Fibroblast of skin of right biceps (primary cell): ENCODE measurements at regions not wholly inside any gene's neighbourhood (a gene's known extent, or its start where the extent isn't known, plus 50 kb on each side); places are given as distances from the start of the nearest gene placed in this dataset.
"Not testable (repeated sequence)": the region's sequence is repeated elsewhere in the genome, so short reads cannot be mapped to it uniquely, and the experiment has no call there.

ENCODE experiments used
- DNase-seq: peaks from one replicate; pipeline ENCODE4 v3.0.0-alpha.2; 2013

GRCh38 chr2:8103085-8103708 is 578.7 kb upstream of the ID2 start:
- peak; percentile 58 for DNase-seq

- DNase-seq: no peak
Measured at GRCh38 chr2:8107150-8107549, 574.7 kb upstream of the ID2 start.

GRCh38 chr2:8107621-8108378 is 574.1 kb upstream of the ID2 start:
- DNase-seq: no peak

- DNase-seq: no peak
Measured at GRCh38 chr2:8110716-8111115, 571.1 kb upstream of the ID2 start.

DNA sequence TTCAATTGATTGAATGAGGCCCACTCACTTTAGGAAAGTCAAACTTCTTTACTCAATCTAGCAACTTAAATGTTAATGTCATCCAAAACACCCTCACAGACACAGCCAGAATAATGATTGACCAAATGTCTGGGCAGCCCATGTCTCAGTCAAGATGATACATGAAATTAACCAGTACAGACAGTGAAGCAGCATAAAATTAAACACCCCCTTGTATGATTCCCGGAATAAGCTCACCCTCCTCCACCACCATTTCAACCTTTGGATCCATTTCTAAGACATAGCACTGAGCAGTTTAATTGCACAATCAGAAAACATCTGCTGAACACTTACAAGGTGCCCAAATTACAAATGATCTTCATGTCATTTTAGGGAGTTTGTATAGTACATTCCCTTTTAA is 570.7 kb upstream of the ID2 start:
- no peak for DNase-seq

DNA sequence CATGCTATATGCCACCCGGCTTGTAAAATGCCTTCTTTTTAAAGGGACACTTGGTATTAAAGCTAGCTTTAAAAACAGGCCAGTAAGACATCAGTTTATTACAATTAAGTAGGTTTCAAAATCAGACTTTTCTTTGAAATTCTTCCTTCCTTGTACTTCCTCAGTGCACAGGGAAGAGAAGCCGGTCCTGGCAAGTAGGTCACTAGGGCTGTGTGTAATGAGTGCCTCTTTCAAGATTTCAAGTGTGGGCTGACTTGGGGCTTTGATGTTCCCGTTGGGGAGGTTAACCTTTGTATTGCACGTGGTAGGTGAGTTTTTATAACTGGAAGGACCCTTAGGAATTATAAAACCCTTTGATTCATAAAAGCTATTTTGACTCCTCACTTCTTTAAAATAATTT is 566.4 kb upstream of the ID2 start:
- no peak for DNase-seq

DNA sequence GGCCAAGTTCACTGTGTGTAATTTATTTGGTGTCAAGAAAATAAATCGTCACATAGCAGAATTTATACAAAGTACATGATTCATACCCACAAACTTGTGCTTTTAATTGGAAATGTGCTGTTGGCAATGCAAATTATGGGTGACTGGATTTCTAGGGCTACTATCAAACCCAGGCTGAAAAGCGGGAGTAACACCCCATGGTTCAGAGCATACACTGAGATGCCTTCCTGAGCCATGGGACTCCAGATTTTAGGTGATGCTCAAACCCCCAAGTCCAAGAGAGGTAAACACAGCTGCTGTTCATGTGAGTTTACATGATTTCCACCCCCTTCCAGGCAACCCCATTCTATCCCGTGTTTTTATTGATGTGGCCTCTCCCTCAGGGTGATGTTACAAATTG is 565.9 kb upstream of the ID2 start:
- DNase-seq: peak; percentile 88

DNA sequence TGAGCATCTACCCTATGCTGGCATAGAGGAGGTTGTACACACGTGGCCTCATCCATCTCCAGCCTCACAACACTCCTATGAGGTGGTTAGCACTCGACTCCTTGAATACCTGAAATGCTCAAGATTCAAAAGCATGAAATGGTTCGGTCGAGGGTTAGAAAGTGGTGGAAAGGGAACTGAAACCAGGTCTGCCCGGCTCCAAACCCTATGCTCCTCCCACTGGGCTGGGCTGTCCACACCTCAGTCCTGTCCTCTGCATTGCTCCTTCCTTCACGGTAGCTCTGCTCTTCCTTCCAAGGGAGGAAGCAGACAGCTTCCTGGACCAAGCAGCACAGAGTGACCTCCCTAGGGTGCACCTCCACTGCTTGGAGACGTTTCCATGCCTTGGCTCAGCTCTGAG is 565.2 kb upstream of the ID2 start:
- no peak for DNase-seq

DNA sequence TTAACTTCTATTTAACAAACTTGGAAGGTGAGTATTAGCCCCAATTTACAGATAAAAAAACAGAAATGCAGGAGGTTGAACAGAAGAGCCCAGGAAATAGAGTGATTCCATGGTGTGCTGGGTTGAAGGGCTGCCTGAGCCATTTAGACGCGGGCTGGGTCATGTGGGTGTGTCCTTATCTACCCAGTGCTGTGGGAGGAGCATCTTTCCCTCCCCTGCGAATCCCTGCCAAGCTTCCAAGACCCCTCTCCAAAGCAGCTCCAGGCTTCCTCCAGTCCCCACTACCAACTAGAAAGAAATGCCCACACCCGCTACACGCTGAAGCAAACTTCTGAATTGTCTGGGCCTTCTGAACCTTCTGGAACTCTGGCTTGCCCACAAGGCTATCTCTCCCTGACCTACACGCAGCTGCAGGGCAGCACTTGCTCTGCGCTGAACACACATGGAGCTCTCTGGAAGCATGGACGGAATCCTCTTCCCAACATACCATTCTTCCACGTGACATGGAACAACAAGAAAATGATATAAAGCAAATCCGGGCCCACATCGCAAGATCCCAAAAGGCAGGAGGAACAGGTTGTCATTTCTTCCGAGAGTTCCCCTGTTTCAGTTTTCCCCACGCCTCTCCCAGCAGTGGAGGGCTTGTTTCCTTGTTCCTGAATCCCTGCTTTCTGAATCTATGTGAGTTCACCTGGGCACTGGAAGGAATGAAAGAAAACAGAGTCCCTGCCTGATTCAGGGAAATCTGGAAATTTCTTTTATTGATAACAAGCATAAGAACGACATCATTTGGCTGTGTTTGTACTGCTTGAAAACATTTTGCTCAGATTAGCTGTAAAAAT is 562.7 kb upstream of the ID2 start:
- DNase-seq: no peak

DNA sequence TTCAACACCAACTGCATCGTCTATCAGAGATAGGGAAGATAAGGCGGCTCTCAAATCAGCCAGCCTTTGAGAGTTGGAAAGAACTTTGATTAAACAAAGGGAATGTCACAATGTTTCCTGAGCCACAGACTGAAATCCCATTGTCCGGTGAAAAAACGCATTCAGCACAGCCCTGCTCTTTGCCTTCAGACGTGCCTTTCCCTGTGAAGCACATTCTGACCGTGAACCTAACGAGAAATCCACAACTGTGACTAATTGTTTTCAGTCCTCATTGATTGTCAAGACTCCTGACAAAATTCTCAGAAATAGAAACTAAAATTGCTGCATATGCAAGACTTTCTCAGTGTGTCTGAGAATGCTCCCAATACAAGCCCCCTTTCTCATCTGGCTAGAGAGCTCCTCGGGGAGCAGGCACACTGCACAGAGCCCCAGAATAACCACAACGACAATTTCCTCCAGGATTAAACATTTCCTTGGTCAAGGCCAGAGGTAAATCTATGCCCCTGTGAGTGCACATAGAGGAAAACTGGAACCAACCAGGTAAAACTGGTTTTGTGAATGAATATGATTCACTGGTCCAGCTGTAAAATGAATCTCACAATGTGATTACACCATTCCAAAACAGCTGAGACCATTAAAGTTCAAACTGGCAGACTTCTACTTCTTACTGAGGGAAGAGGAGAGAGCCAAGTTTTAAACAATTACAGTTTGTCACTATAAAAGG is 561.9 kb upstream of the ID2 start:
- DNase-seq: peak; percentile 73

DNA sequence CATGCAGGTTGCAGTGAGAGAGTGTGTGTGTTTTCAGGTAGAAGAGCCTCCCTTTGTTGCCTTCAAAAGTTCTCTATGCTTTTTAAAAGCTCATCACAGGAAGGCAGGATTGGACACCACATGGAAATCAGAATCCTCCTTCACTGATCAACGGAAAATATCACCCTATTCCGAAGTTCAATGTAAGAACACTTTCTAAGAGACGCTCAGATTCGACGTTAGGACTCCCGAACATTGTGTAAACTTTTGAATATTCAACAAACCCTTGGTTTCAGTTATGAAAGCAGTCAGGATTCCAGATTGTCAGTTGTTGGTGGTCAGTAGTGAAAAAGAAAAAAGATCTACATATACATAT is 561.4 kb upstream of the ID2 start:
- DNase-seq: no peak

GRCh38 chr2:8121022-8121825 is 560.6 kb upstream of the ID2 start:
- peak; percentile 89 for DNase-seq

DNA sequence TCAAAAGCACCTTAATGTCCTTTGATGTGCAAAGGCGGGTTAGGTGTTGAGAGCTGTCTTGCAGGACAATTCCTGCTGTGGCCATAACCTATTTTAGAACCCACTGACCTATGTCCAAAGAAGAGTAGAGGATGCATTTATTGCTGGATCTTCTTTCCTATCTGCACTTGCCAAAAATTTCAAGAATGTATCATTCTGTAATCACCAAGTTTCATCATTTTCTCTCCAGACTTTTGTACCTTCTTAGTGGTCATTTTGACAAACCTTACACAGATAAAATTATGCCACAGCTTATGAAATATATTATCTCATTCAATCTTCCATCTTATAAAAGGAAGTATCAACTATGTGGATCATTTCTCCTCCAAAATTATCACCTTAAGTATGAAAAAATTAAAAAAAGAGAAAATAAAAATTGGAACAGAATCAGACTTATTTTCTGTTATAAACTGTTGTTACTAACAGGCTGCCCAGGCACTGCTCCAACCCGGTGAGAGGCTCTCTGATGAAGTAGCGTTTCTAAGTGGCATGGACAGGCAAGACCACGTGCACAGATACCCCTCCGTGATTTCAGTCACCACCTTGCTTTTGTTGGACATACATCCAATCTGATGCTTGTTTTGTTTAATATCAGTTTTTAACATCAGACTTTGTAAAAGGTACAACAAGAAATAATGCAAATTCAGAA is 559.9 kb upstream of the ID2 start:
- peak; percentile 57 for DNase-seq

GRCh38 chr2:8122520-8122919 is 559.3 kb upstream of the ID2 start:
- DNase-seq: no peak

- DNase-seq: no peak
Measured at GRCh38 chr2:8123464-8123863, 558.4 kb upstream of the ID2 start.

DNA sequence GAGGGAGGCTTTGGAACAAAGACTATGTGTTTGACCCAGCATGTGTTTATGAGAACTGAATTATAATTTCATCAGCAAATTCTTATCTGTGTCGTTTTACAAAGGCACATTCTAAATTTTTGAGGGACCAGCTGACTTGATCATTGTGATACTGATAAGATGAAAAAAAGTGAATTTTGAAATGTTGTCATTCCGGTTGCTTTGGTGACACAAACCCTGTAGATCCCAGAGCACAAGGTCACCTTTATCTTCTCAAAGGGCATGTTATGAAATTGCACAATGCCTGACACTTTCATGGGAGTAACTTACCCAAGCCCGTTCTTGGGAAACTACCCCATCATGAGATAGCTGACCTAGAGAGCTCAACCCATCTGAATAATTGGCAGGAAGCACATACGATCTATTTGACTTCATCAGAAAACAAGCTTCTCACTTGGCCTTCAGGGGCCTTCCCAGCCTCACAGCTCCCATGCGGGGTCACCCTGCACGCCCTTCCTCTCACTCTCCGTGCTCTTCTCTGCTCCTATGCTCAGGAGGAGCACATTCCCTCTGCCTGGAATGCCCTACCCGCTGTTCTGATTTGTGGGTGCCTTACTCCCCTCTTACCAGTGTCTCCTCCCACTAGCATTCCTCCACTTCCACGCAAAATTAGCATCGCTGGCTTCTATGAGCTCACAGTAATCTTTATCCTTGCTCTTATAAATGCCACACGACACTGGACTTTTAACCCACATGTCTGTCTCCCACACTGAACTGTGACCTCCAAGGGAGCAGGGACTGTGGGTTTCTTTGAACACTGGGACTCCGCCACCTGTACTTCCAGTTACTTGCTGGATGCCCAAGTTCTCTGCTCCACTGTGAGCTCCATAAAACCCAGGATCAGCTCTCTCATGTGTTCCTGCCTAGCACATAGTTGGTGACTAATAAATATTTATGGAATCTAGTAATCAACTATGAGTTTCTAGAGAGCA is 555.8 kb upstream of the ID2 start:
- DNase-seq: peak; percentile 55

GRCh38 chr2:8126783-8127182 is 555.1 kb upstream of the ID2 start:
- DNase-seq: no peak

- DNase-seq: not testable (repeated sequence)
Measured at GRCh38 chr2:8131423-8131822, 550.4 kb upstream of the ID2 start.

GRCh38 chr2:8132351-8132831 is 549.5 kb upstream of the ID2 start:
- peak; percentile 67 for DNase-seq

- DNase-seq: no peak
Measured at GRCh38 chr2:8132879-8133278, 549.0 kb upstream of the ID2 start.
